NB4 (cell line): ENCODE measurements at regions not wholly inside any gene's neighbourhood (a gene's known extent, or its start where the extent isn't known, plus 50 kb on each side); places are given as distances from the start of the nearest gene placed in this dataset.

ENCODE experiments used
- MYC ChIP-seq: IDR thresholded peaks from 2 replicates; pipeline ENCODE4 v1.6.1; 2011; ENCODE audit warnings: low read depth, low read length
- TF ChIP-seq, protein P1 (sequence below): IDR thresholded peaks from one replicate; pipeline ENCODE4 v1.5.1; 2012; ENCODE audit warnings: low read depth, low read length

- TF ChIP-seq, protein P1, sequence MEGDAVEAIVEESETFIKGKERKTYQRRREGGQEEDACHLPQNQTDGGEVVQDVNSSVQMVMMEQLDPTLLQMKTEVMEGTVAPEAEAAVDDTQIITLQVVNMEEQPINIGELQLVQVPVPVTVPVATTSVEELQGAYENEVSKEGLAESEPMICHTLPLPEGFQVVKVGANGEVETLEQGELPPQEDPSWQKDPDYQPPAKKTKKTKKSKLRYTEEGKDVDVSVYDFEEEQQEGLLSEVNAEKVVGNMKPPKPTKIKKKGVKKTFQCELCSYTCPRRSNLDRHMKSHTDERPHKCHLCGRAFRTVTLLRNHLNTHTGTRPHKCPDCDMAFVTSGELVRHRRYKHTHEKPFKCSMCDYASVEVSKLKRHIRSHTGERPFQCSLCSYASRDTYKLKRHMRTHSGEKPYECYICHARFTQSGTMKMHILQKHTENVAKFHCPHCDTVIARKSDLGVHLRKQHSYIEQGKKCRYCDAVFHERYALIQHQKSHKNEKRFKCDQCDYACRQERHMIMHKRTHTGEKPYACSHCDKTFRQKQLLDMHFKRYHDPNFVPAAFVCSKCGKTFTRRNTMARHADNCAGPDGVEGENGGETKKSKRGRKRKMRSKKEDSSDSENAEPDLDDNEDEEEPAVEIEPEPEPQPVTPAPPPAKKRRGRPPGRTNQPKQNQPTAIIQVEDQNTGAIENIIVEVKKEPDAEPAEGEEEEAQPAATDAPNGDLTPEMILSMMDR: no peak
- TF ChIP-seq MYC: no peak
These were observed 117.6 kb downstream of the INHBB start for GRCh38 chr2:120463527-120463926.
